Stimulated activated CD4-positive, alpha-beta T cell treated with anti-CD3 and anti-CD28 coated beads, Interleukin-12 subunit alpha, Interleukin-12 subunit beta, amount 100 ng/mL, for 4 hours (primary cell): ENCODE measurements at regions not wholly inside any gene's neighbourhood (a gene's known extent, or its start where the extent isn't known, plus 50 kb on each side); places are given as distances from the start of the nearest gene placed in this dataset.
"Not testable (repeated sequence)": the region's sequence is repeated elsewhere in the genome, so short reads cannot be mapped to it uniquely, and the experiment has no call there.

Experiments used
- DNase-seq: peaks from one replicate; pipeline ENCODE4 v3.0.0-alpha.2; 2020

DNA sequence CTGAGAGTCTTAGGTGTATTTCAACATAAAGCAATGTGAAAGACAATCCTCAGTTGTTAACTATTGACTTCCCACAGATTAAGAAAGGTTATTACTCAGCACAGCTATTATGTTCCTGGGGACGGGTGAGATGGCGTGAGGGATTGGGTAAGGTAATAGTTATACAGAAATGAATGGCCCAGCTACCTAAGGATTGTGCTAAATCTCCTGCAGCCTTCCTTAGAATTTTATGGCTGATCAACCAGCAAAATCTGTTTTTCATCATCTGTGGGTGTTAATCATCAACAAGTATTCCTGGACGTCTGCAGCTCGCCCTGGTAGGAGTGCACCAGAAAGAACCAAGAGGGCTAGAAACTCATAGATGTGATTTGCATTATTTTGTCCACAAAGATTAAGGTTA is 146.0 kb upstream of the IVNS1ABP start:
- no peak for DNase-seq

GRCh38 chr1:185460723-185461122 is 143.7 kb upstream of the IVNS1ABP start:
- not testable (repeated sequence) for DNase-seq

GRCh38 chr1:185459141-185459540 is 142.1 kb upstream of the IVNS1ABP start:
- no peak for DNase-seq

- no peak for DNase-seq
Observed at GRCh38 chr1:185458670-185459069, 141.6 kb upstream of the IVNS1ABP start.

DNA sequence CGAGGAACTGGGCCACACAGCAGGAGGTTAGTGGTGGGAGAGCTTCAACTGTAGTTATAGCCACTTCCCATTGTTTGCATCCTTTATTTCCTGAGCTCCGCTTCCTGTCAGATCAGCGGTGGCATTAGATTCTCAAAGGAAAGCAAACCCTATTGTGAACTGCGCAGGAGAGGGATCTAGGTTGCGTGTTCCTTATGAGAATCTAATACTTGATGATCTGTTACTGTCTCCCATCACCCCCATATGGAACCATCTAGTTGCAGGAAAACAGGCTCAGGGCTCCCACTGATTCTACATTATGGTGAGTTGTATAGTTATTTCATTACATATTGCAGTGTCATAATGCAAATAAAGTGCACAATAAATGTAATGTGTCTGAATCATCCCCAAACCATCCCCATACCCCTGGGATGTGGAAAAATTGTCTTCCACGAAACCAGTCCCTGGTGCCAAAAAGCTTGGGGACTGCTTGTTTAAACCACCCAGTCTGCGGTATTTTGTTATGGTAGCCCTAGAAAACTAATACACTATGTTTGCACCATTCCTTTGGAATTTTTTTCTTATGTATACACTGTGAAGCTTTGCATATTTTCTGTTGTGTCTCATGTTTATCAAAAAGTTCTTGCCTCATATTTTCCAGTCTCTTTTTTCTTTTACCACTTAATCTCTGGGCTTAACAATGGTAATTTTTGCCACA is 136.6 kb upstream of the IVNS1ABP start:
- DNase-seq: no peak

DNA sequence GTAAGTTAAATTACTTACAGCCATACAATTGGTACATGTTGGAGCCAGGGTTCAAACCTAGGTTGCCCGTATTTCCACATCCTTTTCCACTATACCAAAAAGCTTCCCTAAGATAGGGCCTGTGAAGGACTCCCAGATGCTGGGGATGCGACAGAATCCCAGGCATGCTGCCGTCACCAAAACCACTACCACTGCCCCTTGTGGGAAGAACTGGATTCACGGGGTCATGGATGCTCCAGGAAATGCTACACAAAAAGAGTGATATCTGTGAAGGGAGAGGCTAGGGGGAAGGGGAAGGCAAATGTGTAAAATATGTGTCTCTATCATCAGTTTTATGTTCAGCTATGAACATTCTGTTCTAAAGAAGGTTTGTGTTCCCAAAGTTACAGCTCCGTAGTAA is 133.9 kb upstream of the IVNS1ABP start:
- no peak for DNase-seq

GRCh38 chr1:185450060-185450788 is 133.2 kb upstream of the IVNS1ABP start:
- DNase-seq: no peak

GRCh38 chr1:185449378-185450059 is 132.5 kb upstream of the IVNS1ABP start:
- no peak for DNase-seq

GRCh38 chr1:185448591-185449186 is 131.6 kb upstream of the IVNS1ABP start:
- DNase-seq: no peak

GRCh38 chr1:185446131-185446530 is 129.1 kb upstream of the IVNS1ABP start:
- DNase-seq: no peak

DNA sequence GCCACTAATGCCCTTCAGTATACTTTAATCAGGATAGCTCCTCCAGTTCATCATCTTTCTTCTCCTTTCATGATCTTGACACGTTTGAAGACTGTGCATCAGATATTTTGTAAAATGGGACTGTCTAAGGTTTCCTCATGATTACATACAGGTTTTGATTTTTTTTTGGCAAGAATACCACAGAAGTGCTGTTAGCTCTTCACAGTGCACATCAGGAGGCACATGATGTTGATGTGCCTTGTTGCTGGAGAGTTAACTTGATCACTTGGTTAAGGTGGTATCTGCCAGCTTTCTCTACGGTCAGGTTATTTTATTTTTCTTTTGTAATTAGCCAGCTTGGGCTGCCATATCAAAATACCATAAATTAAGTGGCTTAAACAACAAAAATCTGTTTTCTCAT is 128.6 kb upstream of the IVNS1ABP start:
- no peak for DNase-seq

- no peak for DNase-seq
Observed at GRCh38 chr1:185444676-185445075, 127.6 kb upstream of the IVNS1ABP start.

- DNase-seq: no peak
Observed at GRCh38 chr1:185442050-185442449, 125.0 kb upstream of the IVNS1ABP start.

DNA sequence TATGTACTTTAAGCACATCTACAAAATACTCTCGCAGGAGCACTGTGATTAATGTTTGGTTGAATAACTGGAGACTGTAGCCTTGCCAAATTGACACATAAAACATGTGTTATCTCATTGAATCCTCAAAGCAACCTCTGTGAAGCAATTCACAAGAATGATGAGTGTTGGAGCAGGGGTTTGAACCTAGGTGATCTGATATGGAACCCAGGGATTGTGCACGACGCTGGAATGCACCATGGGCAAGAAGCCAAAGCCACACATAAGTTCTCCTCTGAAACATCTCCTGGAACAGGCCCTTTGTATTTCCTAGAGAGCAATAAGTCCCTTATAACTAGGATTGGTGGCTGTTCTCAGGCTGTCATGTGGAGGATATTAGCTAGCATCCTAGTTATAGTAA is 124.6 kb upstream of the IVNS1ABP start:
- DNase-seq: no peak

- DNase-seq: no peak
Observed at GRCh38 chr1:185440877-185441276, 123.8 kb upstream of the IVNS1ABP start.

GRCh38 chr1:185439727-185440415 is 122.8 kb upstream of the IVNS1ABP start:
- no peak for DNase-seq

GRCh38 chr1:185438936-185439335 is 121.9 kb upstream of the IVNS1ABP start:
- no peak for DNase-seq

DNA sequence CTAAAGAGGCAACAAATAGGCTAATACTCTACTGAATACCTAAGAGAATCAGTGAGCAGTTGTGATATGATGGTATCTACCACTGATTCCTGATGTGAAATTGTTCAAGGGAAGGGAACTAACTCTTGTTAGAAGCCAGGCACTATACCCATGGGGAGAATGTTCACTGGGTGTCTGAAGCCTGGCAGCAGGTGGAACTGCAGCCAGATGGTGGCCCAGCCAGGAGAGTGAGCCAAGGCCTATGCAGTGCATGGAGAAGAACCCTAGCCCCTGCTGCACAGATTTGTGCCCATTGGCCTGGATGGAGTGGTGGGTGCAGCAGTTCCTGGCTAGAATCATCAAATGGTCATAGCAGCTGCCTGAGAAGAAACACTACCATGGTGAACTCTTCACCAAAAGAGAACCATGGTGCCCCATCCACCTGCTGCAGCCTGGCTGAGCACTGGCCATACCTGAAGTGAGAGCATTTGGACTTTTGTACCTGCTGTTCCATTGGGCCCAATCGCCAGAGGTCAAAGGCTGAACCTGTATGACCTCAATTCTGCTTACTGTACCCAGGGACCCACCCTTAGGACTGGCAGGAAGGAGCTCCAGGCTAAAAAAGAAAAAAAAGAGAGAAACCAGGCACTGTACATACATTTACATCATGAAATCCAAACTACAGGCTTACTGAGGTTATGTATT is 118.8 kb upstream of the IVNS1ABP start:
- no peak for DNase-seq

DNA sequence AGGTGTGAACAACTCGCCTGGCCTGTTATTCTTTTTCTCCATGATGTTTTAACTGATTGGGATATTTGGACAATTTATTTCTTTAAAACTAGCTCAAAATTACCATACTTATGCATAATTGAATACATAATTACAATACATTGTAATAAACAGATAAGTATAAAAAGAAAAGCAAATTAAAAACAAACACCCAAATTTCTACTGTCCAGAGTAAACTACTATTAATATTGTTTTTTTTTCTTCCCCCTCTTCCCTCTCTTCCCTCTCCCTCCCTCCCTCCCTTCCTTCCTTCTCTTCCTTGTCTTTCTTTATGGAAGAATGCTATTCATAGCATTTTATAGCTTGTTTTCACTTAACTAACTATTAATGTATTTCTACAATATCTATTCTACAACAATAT is 117.7 kb upstream of the IVNS1ABP start:
- no peak for DNase-seq

GRCh38 chr1:185433667-185434066 is 116.6 kb upstream of the IVNS1ABP start:
- no peak for DNase-seq

DNA sequence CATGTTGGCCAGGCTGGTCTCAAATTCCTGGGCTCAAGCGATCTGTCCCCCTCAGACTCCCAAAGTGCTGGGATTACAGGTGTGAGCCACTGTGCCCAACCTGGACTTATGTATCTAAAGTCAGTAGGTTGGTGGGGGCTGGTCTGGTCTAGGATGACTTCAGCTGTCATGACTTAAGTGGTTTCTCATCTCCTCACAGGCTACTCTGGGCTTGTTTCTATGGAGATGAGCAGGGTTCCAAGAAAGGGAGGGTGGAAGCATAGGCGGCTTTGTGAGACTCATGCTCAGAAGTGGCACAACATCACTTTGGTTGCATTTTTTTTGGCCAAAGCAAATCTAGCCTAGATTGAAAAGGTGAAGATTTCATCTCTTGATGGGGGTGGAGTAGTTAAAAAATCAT is 115.9 kb upstream of the IVNS1ABP start:
- DNase-seq: no peak

- no peak for DNase-seq
Observed at GRCh38 chr1:185431612-185432011, 114.6 kb upstream of the IVNS1ABP start.
